SU-DHL-6 (cell line): ENCODE measurements at regions not wholly inside any gene's neighbourhood (a gene's known extent, or its start where the extent isn't known, plus 50 kb on each side); places are given as distances from the start of the nearest gene placed in this dataset.

ENCODE experiments used
- H2AFZ ChIP-seq: fragments of 200-600 bp; sonication (generic); 2 replicates; pipeline ENCODE4 v1.6.1; 2014; ENCODE audit warnings: low read depth, mild to moderate bottlenecking, moderate library complexity, mixed read lengths, antibody characterized with exemption, low read length; ENCODE audit not compliant: severe bottlenecking
- H3F3A ChIP-seq: fragments of 200-600 bp; shearing (Covaris generic); 2 replicates; pipeline ENCODE4 v1.6.0; 2016; ENCODE audit warnings: antibody characterized with exemption, mild to moderate bottlenecking; ENCODE audit not compliant: insufficient read depth
- H3K27ac ChIP-seq: fragments of 200-600 bp; sonication (generic); 2 replicates; pipeline ENCODE4 v1.5.1; 2016; ENCODE audit warnings: low read depth, mild to moderate bottlenecking, low read length, moderate library complexity, mixed read lengths
- H3K27me3 ChIP-seq: fragments of 200-600 bp; sonication (generic), shearing (Covaris generic); 2 replicates; pipeline ENCODE4 v1.6.0; 2014; ENCODE audit warnings: mild to moderate bottlenecking, low read length
- H3K36me3 ChIP-seq: fragments of 200-600 bp; sonication (generic); 2 replicates; pipeline ENCODE4 v1.6.1; 2014; ENCODE audit warnings: mild to moderate bottlenecking, low read length, mixed read lengths
- H3K4me2 ChIP-seq: fragments of 300-600, 200-600 bp; shearing (Covaris generic), sonication (generic); 2 replicates; pipeline ENCODE4 v1.6.0; 2014; ENCODE audit warnings: low read length, low read depth, mild to moderate bottlenecking; ENCODE audit not compliant: poor library complexity, severe bottlenecking
- H3K4me3 ChIP-seq: fragments of 200-600 bp; sonication (generic); 2 replicates; pipeline ENCODE4 v1.5.1; 2014; ENCODE audit warnings: antibody characterized with exemption, low read length, mild to moderate bottlenecking, mixed read lengths; ENCODE audit not compliant: insufficient read depth, poor library complexity, severe bottlenecking
- H3K79me2 ChIP-seq: fragments of 200-600 bp; sonication (generic); 2 replicates; pipeline ENCODE4 v1.6.1; 2014; ENCODE audit warnings: mild to moderate bottlenecking, low read length, moderate library complexity; ENCODE audit not compliant: insufficient read depth
- H3K9ac ChIP-seq: fragments of 200-600 bp; sonication (generic); 2 replicates; pipeline ENCODE4 v1.7.0; 2014; ENCODE audit warnings: mild to moderate bottlenecking, low read length
- H3K9me2 ChIP-seq: fragments of 200-600 bp; sonication (generic); replicated peaks from 2 replicates; pipeline ENCODE4 v1.6.1; 2014; ENCODE audit warnings: low read length; ENCODE audit not compliant: insufficient read depth
- H3K9me3 ChIP-seq: fragments of 200-600 bp; sonication (generic); 2 replicates; pipeline ENCODE4 v1.6.1; 2014; ENCODE audit warnings: low read length, mixed read lengths; ENCODE audit not compliant: insufficient read depth
- H4K20me1 ChIP-seq: fragments of 200-600 bp; sonication (generic); 2 replicates; pipeline ENCODE4 v1.6.1; 2014; ENCODE audit warnings: low read depth, mild to moderate bottlenecking, antibody characterized with exemption, low read length, moderate library complexity, mixed read lengths
- EZH2phosphoT487 ChIP-seq: fragments of 200-600 bp; sonication (generic), shearing (Covaris generic); conservative IDR thresholded peaks from 2 replicates; pipeline ENCODE4 v1.6.1; 2018; ENCODE audit warnings: mild to moderate bottlenecking, antibody characterized with exemption, low read length, moderate library complexity, mixed read lengths
- TF ChIP-seq, protein P1 (sequence below): fragments of 200-600 bp; sonication (generic); IDR thresholded peaks from one replicate; pipeline ENCODE4 v1.5.1; 2017; ENCODE audit warnings: antibody characterized with exemption, mild to moderate bottlenecking, low read length, moderate library complexity; ENCODE audit not compliant: insufficient read depth, poor library complexity, severe bottlenecking

DNA sequence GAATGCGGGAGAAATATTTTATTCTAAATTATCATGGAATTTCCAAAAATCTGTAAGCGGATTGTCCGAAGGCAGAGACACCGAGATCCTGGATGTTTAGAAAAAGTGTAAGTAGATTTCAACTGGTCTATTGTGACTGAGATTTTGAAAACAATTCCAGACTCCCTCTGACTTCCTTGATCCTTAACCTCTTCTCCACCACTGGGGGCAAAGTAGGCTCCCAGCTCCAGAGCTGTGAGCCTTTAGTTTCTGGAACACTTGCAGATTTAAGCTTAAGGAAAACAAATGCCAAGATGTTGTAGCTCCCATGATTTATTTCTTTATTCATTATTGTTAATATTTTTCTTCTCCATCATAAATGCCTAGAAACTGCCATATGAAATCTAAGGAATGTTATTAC is 1320.5 kb upstream of the SEL1L start:
- no peaks in the 10 kb centered on the region for H3K9me2 ChIP-seq
- no peak for TF ChIP-seq EZH2phosphoT487
- TF ChIP-seq, protein P1, sequence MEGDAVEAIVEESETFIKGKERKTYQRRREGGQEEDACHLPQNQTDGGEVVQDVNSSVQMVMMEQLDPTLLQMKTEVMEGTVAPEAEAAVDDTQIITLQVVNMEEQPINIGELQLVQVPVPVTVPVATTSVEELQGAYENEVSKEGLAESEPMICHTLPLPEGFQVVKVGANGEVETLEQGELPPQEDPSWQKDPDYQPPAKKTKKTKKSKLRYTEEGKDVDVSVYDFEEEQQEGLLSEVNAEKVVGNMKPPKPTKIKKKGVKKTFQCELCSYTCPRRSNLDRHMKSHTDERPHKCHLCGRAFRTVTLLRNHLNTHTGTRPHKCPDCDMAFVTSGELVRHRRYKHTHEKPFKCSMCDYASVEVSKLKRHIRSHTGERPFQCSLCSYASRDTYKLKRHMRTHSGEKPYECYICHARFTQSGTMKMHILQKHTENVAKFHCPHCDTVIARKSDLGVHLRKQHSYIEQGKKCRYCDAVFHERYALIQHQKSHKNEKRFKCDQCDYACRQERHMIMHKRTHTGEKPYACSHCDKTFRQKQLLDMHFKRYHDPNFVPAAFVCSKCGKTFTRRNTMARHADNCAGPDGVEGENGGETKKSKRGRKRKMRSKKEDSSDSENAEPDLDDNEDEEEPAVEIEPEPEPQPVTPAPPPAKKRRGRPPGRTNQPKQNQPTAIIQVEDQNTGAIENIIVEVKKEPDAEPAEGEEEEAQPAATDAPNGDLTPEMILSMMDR, result no peak

DNA sequence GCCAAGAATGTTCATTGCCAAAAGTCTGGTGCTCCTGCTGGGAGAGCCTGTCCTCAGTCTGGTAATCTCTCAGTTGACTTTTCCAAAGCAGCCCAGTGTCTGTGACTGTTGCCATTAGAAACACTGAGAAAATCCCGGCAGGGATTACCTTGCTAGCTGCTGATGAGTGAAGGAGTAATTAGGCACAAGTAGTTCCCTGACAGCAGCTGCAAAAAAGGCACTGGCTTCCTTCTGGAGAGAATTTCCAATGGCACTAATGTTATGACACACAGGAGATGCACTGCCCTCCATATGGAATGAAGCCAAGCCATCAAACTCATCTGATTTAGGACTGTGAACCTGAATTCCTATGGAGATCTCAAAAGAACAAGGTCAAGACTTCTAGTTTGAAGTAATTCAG is 1321.2 kb upstream of the SEL1L start:
- Histone ChIP-seq H4K20me1 (no peaks in the 10 kb centered on the region), H3K9me3 (no peaks in the 10 kb centered on the region), H3K27me3 (no peaks in the 10 kb centered on the region), H3K4me3 (no peak overlapping the region), H3K79me2 (no peaks in the 10 kb centered on the region), H2AFZ (no peak overlapping the region), H3F3A (no peaks in the 10 kb centered on the region), H3K4me2 (no peak overlapping the region), H3K9me2 (no peaks in the 10 kb centered on the region), H3K36me3 (no peaks in the 10 kb centered on the region), H3K9ac (no peak overlapping the region), H3K27ac (no peak overlapping the region)
- TF ChIP-seq EZH2phosphoT487, result no peak
- TF ChIP-seq, protein P1, result no peak

More for the DNA sequence above, 1320.5 kb upstream of the SEL1L start:
- H3K9ac ChIP-seq, result no peak overlapping the region
- H3K9me3 ChIP-seq, result no peaks in the 10 kb centered on the region
- no peaks in the 10 kb centered on the region for H3K36me3 ChIP-seq
- no peaks in the 10 kb centered on the region for H3F3A ChIP-seq
- no peak overlapping the region for H3K4me2 ChIP-seq
- no peak overlapping the region for H3K27ac ChIP-seq
- no peak overlapping the region for H2AFZ ChIP-seq
- no peaks in the 10 kb centered on the region for H3K27me3 ChIP-seq
- no peaks in the 10 kb centered on the region for H4K20me1 ChIP-seq
- no peaks in the 10 kb centered on the region for H3K79me2 ChIP-seq
- no peak overlapping the region for H3K4me3 ChIP-seq

DNA sequence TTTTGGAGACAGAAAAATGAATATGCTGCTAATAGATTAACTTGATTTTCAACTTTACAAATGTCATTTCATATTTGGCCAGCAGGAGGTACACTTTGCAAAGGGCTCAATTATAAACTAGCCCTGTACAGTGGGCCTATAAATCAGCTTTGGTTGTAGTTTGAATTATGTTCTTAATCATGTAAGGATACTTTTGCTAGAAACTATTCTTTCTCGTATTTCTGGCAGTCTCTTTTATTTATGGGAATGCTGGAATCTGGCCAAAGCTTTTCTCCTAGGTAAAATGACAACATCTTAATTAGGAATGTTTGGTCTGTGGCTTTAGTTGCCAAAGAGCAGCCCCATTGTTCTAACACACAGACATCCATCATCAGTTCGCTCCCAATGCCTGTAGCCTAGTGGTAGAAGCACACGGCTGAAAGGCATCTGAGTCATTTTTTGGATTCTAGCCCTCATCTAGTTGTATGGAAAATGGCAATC is 1322.3 kb upstream of the SEL1L start:
- H4K20me1 ChIP-seq, result no peaks in the 10 kb centered on the region
- H3K27me3 ChIP-seq, result no peaks in the 10 kb centered on the region
- no peaks in the 10 kb centered on the region for H3K9me3 ChIP-seq
- no peak overlapping the region for H3K4me3 ChIP-seq
- no peak overlapping the region for H3K4me2 ChIP-seq
- H3F3A ChIP-seq, result no peaks in the 10 kb centered on the region
- H3K9ac ChIP-seq, result no peak overlapping the region
- H2AFZ ChIP-seq, result no peak overlapping the region
- no peaks in the 10 kb centered on the region for H3K9me2 ChIP-seq
- TF ChIP-seq, protein P1, result peak; percentile 38
- TF ChIP-seq EZH2phosphoT487, result no peak
- no peaks in the 10 kb centered on the region for H3K36me3 ChIP-seq
- H3K79me2 ChIP-seq, result no peaks in the 10 kb centered on the region
- no peak overlapping the region for H3K27ac ChIP-seq
